Tibial nerve (tissue), 4 donors: ENCODE measurements at regions not wholly inside any gene's neighbourhood (a gene's known extent, or its start where the extent isn't known, plus 50 kb on each side); places are given as distances from the start of the nearest gene placed in this dataset.

Source experiments
- DNase-seq, 2 donors: peaks; one replicate each; pipeline ENCODE4 v3.0.0-alpha.2; 2019; ENCODE audit warnings: low spot score in 2 of 2
- H3K27ac ChIP-seq, 4 donors: fragments of 200-600 bp; sonication (generic) in 3 of 4; one replicate each; pipeline ENCODE4 v1.5.1; 2017 to 2019; ENCODE audit warnings: mild to moderate bottlenecking in 1 of 4
- H3K27me3 ChIP-seq, 2 donors: fragments of 200-600 bp; sonication (generic) in 1 of 2; one replicate each; pipeline versions ENCODE4 v1.5.1 to v1.6.0; 2017 to 2019
- H3K36me3 ChIP-seq, 3 donors: fragments of 200-600 bp; sonication (generic); one replicate each; pipeline ENCODE4 v1.5.1; 2018 to 2019
- H3K4me1 ChIP-seq, 4 donors: fragments of 200-600 bp; sonication (generic) in 3 of 4; one replicate each; pipeline ENCODE4 v1.5.1; 2017 to 2019
- H3K4me3 ChIP-seq, 4 donors: fragments of 200-600 bp; sonication (generic) in 3 of 4; one replicate each; pipeline ENCODE4 v1.5.1; 2017 to 2019; ENCODE audit warnings: mild to moderate bottlenecking in 1 of 4, moderate library complexity in 1 of 4
- H3K9me3 ChIP-seq, 4 donors: fragments of 200-600 bp; sonication (generic) in 3 of 4; one replicate each; pipeline ENCODE4 v1.5.1; 2017 to 2019
- CTCF ChIP-seq, 5 experiments: fragments of 200-600 bp in 3 of 5; fragments of 450-650 bp in 2 of 5; sonication (generic) in 3 of 5; IDR thresholded peaks; one replicate each; pipeline ENCODE4 v1.5.1; 2016 to 2019; ENCODE audit warnings: antibody characterized with exemption in 5 of 5, mild to moderate bottlenecking in 3 of 5, moderate library complexity in 2 of 5
- EP300 ChIP-seq, 2 donors: sonication (generic); formaldehyde crosslinking; IDR thresholded peaks; one replicate each; pipeline ENCODE4 v1.6.1; 2017; ENCODE audit warnings: antibody characterized with exemption in 2 of 2, mild to moderate bottlenecking in 1 of 2
- POLR2A ChIP-seq, 2 donors: fragments of 450-650 bp; IDR thresholded peaks; one replicate each; pipeline ENCODE4 v1.6.1; 2017; ENCODE audit warnings: antibody characterized with exemption in 2 of 2, mild to moderate bottlenecking in 2 of 2, moderate library complexity in 2 of 2
- WGBS, 2 donors: methylation state at CpG; one replicate each; pipeline ENCODE4 v1.1.5; 2018; 5-methylcytosine and 5-hydroxymethylcytosine counted together

- DNase-seq, result no peak
- 74 to 79% methylated on average over 21 of the region's 21 CpGs for WGBS, 2 donors
- no peak for TF ChIP-seq EP300 (IDR thresholded peaks at IDR 0.05)
- no peak overlapping the region for H3K4me3 ChIP-seq
- no peaks in the 10 kb centered on the region for H3K9me3 ChIP-seq
- no peaks in the 10 kb centered on the region for H3K27me3 ChIP-seq
- H3K27ac ChIP-seq, result peak overlapping the region in 2 of 4 donors; percentile 28 to 59
- H3K36me3 ChIP-seq, result no peaks in the 10 kb centered on the region
- H3K4me1 ChIP-seq, result peaks cover 7 to 49% (median 28%) of the 10 kb centered on the region in 4 donors
These were observed 70.5 kb upstream of the RNU6ATAC start for GRCh38 chr9:134234687-134235359.

GRCh38 chr9:134235366-134235765, 71.0 kb upstream of the RNU6ATAC start:
- TF ChIP-seq POLR2A (IDR thresholded peaks at IDR 0.05) (no peak), EP300 (IDR thresholded peaks at IDR 0.05) (no peak), CTCF (IDR thresholded peaks at IDR 0.05) (no peak)
- Histone ChIP-seq H3K4me1 (peaks cover 7 to 44% (median 27%) of the 10 kb centered on the region in 4 donors), H3K9me3 (no peaks in the 10 kb centered on the region), H3K27ac (peak overlapping the region in 2 of 4 donors; percentile 28 to 59), H3K27me3 (no peaks in the 10 kb centered on the region), H3K4me3 (no peak overlapping the region), H3K36me3 (no peaks in the 10 kb centered on the region)
- 68 to 74% methylated on average over 12 to 16 of the region's 16 CpGs for WGBS, 2 donors
- DNase-seq, result no peak

- Histone ChIP-seq H3K4me1 (peaks cover 7 to 37% (median 20%) of the 10 kb centered on the region in 4 donors), H3K27ac (peak overlapping the region in 1 of 4 donors; percentile 59), H3K36me3 (no peaks in the 10 kb centered on the region), H3K27me3 (no peaks in the 10 kb centered on the region), H3K4me3 (no peak overlapping the region), H3K9me3 (no peaks in the 10 kb centered on the region)
- WGBS, 2 donors, result 12 to 57% methylated on average over 4 to 6 of the region's 6 CpGs
- peak; percentile 39 to 40 for DNase-seq
- no peak for TF ChIP-seq CTCF (IDR thresholded peaks at IDR 0.05)
- TF ChIP-seq EP300 (IDR thresholded peaks at IDR 0.05), result peak in 1 of 2 donors; percentile 17
- TF ChIP-seq POLR2A (IDR thresholded peaks at IDR 0.05), result no peak
These were observed 71.6 kb upstream of the RNU6ATAC start for GRCh38 chr9:134236001-134236421.

GRCh38 chr9:134236935-134237629, 72.7 kb upstream of the RNU6ATAC start:
- H3K9me3 ChIP-seq, result no peaks in the 10 kb centered on the region
- TF ChIP-seq POLR2A (IDR thresholded peaks at IDR 0.05) (no peak), CTCF (IDR thresholded peaks at IDR 0.05) (no peak), EP300 (IDR thresholded peaks at IDR 0.05) (no peak)
- no peaks in the 10 kb centered on the region for H3K27me3 ChIP-seq
- H3K4me1 ChIP-seq, result peaks cover 3 to 27% (median 10%) of the 10 kb centered on the region in 4 donors
- H3K27ac ChIP-seq, result no peak overlapping the region
- no peak overlapping the region for H3K4me3 ChIP-seq
- H3K36me3 ChIP-seq, result no peaks in the 10 kb centered on the region
- 90 to 93% methylated on average over 8 to 9 of the region's 13 CpGs for WGBS, 2 donors
- DNase-seq, result no peak

GRCh38 chr9:134237630-134238265, 73.4 kb upstream of the RNU6ATAC start:
- no peak for DNase-seq
- Histone ChIP-seq H3K4me3 (no peak overlapping the region), H3K36me3 (no peaks in the 10 kb centered on the region), H3K9me3 (no peaks in the 10 kb centered on the region), H3K27me3 (no peaks in the 10 kb centered on the region), H3K4me1 (peaks cover 3 to 26% (median 10%) of the 10 kb centered on the region in 4 donors), H3K27ac (no peak overlapping the region)
- no peak for TF ChIP-seq CTCF (IDR thresholded peaks at IDR 0.05)
- no peak for TF ChIP-seq POLR2A (IDR thresholded peaks at IDR 0.05)
- no peak for TF ChIP-seq EP300 (IDR thresholded peaks at IDR 0.05)
- 88 to 89% methylated on average over 14 to 17 of the region's 17 CpGs for WGBS, 2 donors
